ENCODE measurements at regions not wholly inside any gene's neighbourhood (a gene's known extent, or its start where the extent isn't known, plus 50 kb on each side); places are given as distances from the start of the nearest gene placed in this dataset.

GRCh38 chr6:4303638-4304037, 168.3 kb upstream of the ECI2 start:
- TF ChIP-seq CTCF (IDR thresholded peaks at IDR 0.05; ENCODE audit: extremely low read depth in 1 of 2, insufficient read depth in 1 of 2, low read depth in 1 of 2, low read length in 2 of 2), result no peak
- no peak for TF ChIP-seq EZH2 (IDR thresholded peaks at IDR 0.05; ENCODE audit: borderline replicate concordance, low read depth, low read length, severe bottlenecking)
- no peak for TF ChIP-seq POLR2A (IDR thresholded peaks at IDR 0.05; ENCODE audit: low read depth, low read length)
- TF ChIP-seq MAX (IDR thresholded peaks at IDR 0.05; ENCODE audit: insufficient read depth, insufficient read length), result no peak
- TF ChIP-seq JUN (IDR thresholded peaks at IDR 0.05; ENCODE audit: borderline replicate concordance, insufficient read depth, insufficient read length, low read depth), result no peak
- TF ChIP-seq FOS (IDR thresholded peaks at IDR 0.05; ENCODE audit: borderline replicate concordance, insufficient read depth, low read length), result no peak
